Stimulated activated CD4-positive, alpha-beta T cell treated with anti-CD3 and anti-CD28 coated beads, TNF-alpha, amount 100 ng/mL, for 48 hours (primary cell): ENCODE measurements at regions not wholly inside any gene's neighbourhood (a gene's known extent, or its start where the extent isn't known, plus 50 kb on each side); places are given as distances from the start of the nearest gene placed in this dataset.

Experiments used
- DNase-seq, 3 donors: peaks; one replicate each; pipeline ENCODE4 v3.0.0-alpha.2; 2020; ENCODE audit warnings: low read depth in 3 of 3

DNA sequence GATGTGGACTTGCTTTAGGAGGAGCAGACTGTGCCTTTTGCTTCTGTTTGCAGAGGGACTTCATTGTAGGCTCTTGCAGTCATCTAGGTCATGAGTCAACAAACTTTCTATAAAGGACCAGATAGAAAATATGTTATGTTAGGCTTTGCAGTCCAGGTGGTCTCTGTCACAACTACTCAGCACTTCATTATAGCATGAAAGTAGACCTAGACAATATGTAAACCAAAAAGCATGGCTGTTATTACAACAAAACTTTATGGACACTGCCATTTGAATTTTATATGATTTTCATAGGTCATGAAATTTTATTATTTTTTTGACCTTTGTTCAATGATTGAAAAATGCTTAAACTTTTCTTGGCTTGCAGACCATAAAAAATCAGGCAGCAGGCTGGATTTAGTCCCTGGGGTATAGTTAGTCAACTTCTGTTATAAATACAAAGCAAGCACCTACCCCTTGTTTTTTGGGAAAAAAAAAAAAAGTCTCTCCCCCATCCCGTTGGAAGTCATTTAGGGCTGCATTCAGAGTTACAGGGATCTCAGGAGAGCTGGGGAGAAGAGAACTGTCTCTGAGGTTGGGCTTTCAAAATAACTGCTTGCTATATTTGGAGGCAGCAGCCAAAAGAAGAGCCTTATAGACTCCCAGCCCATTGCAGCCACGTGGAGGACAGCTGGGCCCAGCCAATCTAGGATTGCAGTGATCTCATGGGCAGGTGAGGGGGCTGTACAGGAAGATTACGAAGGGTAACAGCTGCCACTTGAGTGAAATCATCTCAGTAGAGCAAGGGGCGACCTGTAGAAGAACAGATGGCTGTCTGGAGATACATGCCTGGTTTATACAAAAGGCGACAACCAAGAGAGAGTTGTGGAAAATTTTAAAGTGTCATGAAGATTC lies 136.6 kb upstream of the TNC start:
- no peak for DNase-seq

- DNase-seq = no peak
Observed at GRCh38 chr9:115261656-115262081, 143.7 kb upstream of the TNC start.

DNA sequence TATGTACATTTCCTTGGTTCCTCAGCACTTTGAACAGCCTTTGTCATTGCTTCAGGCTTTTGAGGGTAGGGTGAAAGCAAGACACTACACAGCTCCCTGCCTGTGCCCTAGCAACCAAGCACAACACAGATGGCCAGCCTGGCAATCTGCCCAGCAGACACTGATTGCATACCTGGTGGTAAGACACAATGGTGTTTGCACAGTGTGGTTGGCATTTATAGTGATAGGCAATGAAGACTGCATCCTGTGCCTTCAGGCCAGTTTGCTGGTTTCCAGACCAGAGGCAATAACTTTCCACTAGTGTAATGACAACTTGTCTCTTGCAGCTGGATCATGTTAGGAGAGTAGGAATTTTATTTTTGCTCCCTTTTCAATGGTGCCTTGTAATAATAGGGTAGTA lies 144.5 kb upstream of the TNC start:
- no peak for DNase-seq

DNA sequence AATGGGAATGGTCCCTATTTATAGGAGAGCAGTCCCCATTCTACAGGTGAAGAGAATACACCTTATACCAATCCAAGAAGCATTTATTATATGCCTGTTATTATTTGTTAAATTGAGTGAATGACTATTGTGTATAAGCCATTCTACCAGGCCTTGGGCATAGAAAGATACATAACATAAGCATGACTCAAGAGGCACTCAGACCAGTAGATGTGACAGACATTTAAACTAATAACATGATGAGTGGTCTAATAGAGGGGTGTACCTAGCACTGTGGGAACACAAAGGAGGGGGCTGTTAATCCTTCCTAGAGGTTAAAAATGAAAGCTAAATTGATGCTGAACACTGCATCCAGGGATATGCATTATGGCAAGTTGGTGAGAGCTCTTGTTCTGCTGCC lies 145.0 kb upstream of the TNC start:
- no peak for DNase-seq

GRCh38 chr9:115263371-115264075 lies 145.6 kb upstream of the TNC start:
- DNase-seq = no peak

DNA sequence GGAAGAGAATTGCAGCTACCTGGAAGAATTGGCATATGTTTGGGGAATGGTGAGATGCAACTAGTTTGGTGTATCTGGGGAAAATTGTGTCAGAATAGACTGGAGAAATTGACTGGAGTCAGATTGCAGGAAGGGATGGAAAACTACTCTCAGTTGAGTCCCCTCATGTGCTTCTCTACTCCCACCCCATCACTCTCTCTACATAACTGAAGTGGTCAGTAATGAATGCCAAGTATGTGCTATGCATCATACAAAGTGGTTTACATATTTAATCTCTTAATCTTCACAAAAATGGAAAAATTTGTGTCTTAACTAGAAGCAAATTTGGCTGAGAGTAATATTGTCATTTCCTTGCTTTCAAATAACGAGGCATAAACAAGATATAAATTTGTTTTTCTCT lies 146.4 kb upstream of the TNC start:
- no peak for DNase-seq

GRCh38 chr9:115267790-115268189 lies 149.8 kb upstream of the TNC start:
- no peak for DNase-seq

- DNase-seq = no peak
Observed at GRCh38 chr9:115275753-115276152, 157.8 kb upstream of the TNC start.

DNA sequence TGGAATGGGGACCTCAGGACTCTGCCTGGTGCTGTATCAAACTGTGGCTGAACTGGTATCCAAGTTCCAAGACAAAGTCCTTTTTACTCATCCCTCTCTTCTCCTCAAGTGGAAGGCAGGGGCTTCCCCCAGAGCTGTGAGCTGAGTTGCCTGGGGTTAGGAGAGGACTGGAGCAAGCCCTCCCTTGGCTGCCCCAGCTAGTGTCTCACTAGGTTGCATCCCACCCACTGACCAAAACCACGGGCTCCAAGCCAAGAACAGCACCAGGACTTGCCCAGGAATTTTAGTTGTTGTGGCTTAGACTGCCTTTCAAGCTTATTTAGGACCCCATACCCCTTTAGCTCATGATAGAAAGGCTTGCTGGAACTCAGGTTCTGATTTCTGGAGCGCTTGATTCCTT lies 158.7 kb upstream of the TNC start:
- no peak for DNase-seq

DNA sequence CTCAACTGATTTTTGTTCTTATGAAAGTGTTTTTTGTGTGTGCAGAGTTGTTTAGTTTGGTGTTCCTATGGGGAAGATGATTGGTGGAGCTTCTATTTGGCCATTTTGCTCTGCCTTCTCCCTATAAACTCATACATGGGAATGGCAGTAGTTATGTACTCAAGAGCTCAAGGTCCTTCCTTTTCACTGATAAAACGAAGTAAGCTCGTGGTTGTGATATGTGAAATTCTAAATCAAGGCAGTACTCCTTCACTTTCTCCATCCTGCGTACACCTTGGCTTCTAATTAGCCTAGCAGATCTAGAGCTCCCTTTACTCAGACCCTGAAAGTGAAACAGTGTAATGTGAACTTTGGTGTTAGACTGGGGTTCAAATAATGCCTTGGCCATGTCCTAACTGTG lies 159.3 kb upstream of the TNC start:
- DNase-seq = no peak

DNA sequence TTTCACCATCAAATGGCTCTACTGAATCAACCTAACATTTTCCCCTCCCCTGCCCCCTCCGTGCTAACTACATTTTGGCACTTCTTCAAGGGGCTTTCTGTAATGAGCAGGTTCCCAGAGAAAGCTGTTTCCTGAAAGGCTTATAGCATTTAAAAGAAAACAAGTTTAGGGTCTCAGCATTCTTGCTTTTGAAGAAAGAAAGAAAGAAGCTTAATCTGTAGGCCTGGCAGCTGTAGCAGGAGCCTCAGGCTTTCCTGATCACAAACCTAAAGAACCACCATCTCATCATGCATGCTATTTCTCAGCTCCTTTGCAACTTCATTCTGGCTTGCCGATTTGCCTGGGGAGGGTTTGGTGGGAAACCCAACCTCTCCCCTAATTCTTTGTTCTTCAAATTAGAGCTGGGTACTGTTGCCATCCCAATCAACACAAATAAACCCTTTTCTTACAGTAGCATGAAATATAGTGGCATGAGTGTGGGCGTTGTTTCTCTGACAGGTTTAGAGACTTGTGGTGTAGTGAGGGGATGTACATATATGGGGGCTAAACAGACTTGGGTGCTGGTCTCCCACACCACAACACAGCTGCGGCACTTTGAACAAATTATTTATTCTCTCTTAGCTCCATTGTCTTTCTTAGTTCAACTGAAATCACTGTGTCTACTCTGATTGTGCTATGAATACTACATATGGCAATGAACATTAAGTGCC lies 160.5 kb upstream of the TNC start:
- DNase-seq = no peak

DNA sequence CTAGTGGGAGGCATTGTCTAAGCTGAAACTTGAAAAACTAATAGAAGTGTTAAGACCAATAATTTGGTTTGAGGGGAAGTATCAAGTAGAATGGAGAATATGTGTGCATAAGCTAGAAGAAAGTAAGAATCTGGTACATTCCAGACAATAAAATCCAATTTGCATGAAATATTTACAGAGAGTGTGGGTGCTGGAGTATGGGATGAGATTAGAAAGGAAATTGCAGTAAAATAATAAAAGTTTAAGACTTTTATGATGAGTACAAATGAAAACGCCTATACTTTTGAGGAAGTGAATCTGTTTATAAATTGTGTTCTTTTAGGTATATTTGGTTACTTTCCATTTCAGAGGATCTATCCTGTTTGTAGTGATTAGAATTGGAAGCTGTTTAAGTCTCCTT lies 165.4 kb upstream of the TNC start:
- no peak for DNase-seq

- DNase-seq = no peak
Observed at GRCh38 chr9:115285836-115286235, 167.9 kb upstream of the TNC start.

DNA sequence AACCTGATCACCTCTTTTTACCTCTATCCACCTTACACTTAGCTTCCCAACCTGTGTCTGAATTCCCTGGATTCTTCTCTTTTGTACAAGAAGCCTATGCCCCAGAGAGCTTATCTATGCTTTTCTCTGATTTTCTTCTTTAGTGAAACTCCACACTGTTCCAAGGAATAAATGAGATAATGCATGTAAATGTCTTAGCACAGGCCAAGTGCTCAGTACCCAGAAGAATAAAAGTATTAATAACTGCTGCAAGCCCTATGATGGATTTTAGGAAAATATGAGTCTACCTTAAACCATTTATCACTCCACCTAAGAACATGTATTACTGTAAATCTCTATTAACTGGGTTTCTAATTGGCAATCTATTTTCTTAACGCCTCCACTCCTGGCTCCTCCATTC lies 168.5 kb upstream of the TNC start:
- no peak for DNase-seq

GRCh38 chr9:115289757-115290208 lies 171.8 kb upstream of the TNC start:
- DNase-seq = no peak

DNA sequence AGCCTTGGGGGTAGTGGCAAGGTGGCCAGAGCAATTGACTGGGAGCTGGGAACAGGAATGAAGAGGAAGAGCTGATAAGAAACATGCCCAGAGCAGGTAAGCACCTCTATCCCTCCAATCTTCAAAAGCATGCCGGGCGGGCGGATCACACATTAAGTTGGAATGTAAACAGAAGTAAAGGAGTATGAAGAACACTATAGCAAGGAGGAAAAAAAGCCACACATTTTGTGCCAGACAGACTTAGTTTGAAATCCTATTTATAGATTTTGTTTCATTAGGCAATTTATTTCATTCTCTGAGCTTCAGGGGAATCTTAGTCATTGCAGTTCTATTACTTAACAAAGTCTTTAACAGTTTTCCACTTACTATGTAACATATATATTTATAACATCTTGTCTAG lies 173.9 kb upstream of the TNC start:
- no peak for DNase-seq

DNA sequence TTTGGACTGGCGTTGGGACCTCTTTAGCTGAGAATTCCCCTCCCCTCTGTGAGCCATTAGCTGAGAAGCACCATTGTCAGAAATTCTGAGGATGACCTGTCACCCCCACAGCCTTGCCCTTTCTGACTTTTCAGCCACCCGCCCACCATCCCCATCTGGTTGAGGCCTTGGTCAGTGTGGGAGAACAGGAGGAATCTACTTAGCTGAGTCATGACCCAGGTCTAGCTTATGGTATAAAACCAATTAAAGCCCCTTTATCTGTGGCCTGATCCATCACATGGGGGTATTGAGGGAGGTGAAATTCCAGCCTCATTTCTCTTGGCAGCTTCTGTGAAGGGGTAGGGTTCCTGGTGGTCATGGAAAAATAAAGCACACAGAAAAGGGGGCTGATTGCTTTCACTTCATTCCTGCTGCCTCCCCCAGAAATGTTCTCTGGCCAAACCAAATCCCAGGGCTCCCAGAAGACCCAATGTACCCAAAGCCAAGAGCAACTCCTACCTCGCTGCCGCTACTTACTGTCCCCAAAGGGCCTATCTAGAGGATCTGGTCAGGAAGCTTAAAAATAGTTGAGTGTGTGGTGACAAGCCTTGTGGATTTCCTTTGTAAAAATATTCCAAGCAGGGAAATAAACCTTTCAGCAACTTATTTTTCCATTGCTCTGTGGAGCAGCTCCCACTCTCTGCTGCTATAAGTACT lies 174.8 kb upstream of the TNC start:
- DNase-seq = no peak

DNA sequence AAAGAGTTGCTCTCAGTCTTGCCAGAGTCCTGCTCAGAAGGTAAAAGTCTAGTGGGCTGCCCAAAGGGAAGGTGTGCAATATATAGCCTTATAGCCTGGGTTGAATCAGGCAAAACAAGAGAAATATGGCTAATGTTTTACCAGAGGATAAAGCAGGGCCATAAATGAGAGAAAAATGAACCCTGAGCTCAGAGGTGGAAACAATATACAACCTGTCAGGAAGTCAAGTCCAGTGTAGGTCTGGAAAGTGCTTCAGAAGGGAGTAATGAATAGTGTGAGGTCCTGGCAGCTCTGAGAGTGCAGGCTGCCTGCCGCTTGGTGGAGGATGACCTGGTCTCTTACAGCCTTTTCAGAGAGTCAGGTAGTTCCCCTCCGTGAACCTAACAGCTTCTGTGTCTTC lies 177.8 kb upstream of the TNC start:
- DNase-seq = no peak

DNA sequence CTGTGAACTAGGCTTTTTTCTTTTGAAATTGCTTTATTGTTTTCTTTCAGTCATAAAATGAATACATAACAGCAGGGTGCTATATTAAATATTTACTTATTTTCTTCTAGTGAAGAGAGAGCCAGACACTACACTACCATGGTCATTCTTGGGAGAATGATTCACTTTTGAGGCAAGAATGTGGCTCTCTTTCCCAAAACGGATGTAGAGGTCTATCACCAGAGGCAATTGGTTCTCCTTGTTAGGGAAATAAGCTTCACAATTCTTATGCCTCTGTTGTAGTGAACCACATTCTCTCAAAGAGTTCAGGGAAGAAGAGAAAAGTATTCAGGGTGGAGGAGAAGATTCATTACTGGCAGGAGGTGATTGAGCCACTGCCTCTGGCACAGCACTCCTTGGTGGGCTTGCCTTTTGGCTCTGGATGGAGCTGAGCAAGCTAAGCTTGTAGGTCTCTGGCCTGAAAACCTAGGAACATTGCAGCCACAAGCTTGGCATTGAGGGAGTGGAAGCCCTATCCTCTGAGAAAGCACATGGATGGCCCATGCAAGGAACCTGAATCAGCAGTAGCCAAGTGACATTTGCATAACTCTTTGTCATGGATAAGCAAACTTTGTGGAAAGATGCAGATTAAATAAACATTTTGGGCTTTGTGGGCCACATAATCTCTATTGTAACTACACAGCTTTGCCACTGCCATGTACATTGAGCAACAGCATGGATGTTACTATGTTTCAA lies 179.0 kb upstream of the TNC start:
- no peak for DNase-seq

DNA sequence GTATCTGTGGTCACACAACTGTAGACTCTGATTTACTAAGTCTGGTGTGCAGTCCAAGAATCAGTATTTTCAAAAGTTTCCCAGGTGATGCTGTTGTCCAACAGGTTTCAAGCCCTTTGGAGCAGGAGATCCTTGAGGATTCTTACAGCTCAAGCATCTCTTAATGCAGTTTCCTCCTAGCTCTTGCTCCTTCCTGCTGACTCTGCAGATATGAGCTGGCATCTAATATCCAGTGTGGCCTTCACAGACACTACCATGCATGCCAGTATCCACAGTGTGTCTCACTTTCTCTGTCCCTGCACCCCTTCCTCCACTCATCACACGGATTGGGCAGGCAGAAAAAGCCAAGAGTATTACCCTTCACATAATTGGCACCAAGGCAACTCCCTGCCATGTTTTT lies 182.2 kb upstream of the TNC start:
- no peak for DNase-seq

DNA sequence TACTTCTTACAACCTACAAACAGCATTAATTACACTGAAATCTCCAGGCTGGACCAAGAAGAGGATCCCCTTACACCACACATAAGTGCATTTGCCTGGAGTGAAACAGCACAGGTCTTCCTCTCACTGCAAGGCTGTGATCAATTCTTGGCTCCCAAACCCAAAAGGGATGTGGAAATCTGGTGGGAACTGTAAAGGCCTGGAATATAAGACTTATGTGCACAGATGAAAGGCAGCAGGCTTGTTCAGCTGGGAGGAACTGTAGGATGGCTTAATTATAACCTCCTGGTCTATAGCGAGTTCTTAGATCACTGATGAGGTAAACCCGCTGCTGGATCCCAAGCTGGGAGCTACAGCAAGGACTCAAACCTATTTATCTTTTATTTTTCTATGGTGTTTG lies 182.9 kb upstream of the TNC start:
- no peak for DNase-seq
